ENCODE measurements at regions not wholly inside any gene's neighbourhood (a gene's known extent, or its start where the extent isn't known, plus 50 kb on each side); places are given as distances from the start of the nearest gene placed in this dataset.

DNA sequence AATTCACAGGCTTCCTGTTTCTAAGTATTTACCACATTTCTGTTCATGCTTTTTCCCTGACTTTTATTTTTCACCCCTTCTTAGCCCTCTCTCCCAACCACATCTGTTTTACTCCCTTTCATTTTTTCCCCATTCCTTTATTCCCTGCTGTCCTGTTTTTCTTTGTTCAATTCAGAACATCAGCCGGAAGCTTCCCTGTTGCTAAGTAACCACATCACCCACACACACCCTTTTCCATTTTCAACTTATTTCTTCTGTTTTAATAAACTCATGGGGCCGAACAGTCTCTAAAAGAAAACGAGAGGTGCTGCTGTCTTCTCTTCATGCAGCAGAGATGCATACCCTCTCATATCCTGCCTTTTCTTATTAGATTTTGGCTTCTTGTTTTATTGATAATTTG, 53.5 kb upstream of the CEP85L start:
- TF ChIP-seq, protein P1, sequence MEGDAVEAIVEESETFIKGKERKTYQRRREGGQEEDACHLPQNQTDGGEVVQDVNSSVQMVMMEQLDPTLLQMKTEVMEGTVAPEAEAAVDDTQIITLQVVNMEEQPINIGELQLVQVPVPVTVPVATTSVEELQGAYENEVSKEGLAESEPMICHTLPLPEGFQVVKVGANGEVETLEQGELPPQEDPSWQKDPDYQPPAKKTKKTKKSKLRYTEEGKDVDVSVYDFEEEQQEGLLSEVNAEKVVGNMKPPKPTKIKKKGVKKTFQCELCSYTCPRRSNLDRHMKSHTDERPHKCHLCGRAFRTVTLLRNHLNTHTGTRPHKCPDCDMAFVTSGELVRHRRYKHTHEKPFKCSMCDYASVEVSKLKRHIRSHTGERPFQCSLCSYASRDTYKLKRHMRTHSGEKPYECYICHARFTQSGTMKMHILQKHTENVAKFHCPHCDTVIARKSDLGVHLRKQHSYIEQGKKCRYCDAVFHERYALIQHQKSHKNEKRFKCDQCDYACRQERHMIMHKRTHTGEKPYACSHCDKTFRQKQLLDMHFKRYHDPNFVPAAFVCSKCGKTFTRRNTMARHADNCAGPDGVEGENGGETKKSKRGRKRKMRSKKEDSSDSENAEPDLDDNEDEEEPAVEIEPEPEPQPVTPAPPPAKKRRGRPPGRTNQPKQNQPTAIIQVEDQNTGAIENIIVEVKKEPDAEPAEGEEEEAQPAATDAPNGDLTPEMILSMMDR (IDR thresholded peaks at IDR 0.05; ENCODE audit: low read depth, low read length): no peak
- TF ChIP-seq EZH2phosphoT487 (IDR thresholded peaks at IDR 0.05; ENCODE audit: low read depth): no peak

Data from OCI-LY3 (cell line).